Suppressor macrophage treated with lipopolysaccharide for 4 hours (primary cell): ENCODE measurements at regions not wholly inside any gene's neighbourhood (a gene's known extent, or its start where the extent isn't known, plus 50 kb on each side); places are given as distances from the start of the nearest gene placed in this dataset.
"Not testable (repeated sequence)": the region's sequence is repeated elsewhere in the genome, so short reads cannot be mapped to it uniquely, and the experiment has no call there.

Experiments
- DNase-seq: peaks from one replicate; pipeline ENCODE4 v3.0.0-alpha.2; 2020

- no peak for DNase-seq
Measured at GRCh38 chr5:72649449-72649848, 142.2 kb upstream of the ZNF366 start.

- no peak for DNase-seq
Measured at GRCh38 chr5:72648480-72648879, 141.3 kb upstream of the ZNF366 start.

- no peak for DNase-seq
Measured at GRCh38 chr5:72647806-72648205, 140.6 kb upstream of the ZNF366 start.

- DNase-seq, result no peak
Measured at GRCh38 chr5:72646246-72646866, 139.1 kb upstream of the ZNF366 start.

- DNase-seq, result no peak
Measured at GRCh38 chr5:72645064-72645846, 138.0 kb upstream of the ZNF366 start.

- DNase-seq, result no peak
Measured at GRCh38 chr5:72644296-72644695, 137.1 kb upstream of the ZNF366 start.

GRCh38 chr5:72641164-72641563 lies 134.0 kb upstream of the ZNF366 start:
- no peak for DNase-seq

- no peak for DNase-seq
Measured at GRCh38 chr5:72637058-72637457, 129.8 kb upstream of the ZNF366 start.

- not testable (repeated sequence) for DNase-seq
Measured at GRCh38 chr5:72636565-72636964, 129.4 kb upstream of the ZNF366 start.

- DNase-seq, result no peak
Measured at GRCh38 chr5:72634444-72634843, 127.2 kb upstream of the ZNF366 start.

- DNase-seq, result no peak
Measured at GRCh38 chr5:72633649-72634048, 126.4 kb upstream of the ZNF366 start.

GRCh38 chr5:72633041-72633445 lies 125.8 kb upstream of the ZNF366 start:
- no peak for DNase-seq

- DNase-seq, result no peak
Measured at GRCh38 chr5:72630721-72631120, 123.5 kb upstream of the ZNF366 start.

GRCh38 chr5:72630081-72630480 lies 122.9 kb upstream of the ZNF366 start:
- no peak for DNase-seq

- DNase-seq, result peak; percentile 9
Measured at GRCh38 chr5:72628771-72629371, 121.7 kb upstream of the ZNF366 start.

- DNase-seq, result no peak
Measured at GRCh38 chr5:72625332-72625731, 118.1 kb upstream of the ZNF366 start.

- DNase-seq, result no peak
Measured at GRCh38 chr5:72624641-72625236, 117.5 kb upstream of the ZNF366 start.

GRCh38 chr5:72623936-72624335 lies 116.7 kb upstream of the ZNF366 start:
- no peak for DNase-seq

- DNase-seq, result no peak
Measured at GRCh38 chr5:72623323-72623722, 116.1 kb upstream of the ZNF366 start.

GRCh38 chr5:72622170-72622760 lies 115.1 kb upstream of the ZNF366 start:
- no peak for DNase-seq

- DNase-seq, result no peak
Measured at GRCh38 chr5:72621576-72621975, 114.4 kb upstream of the ZNF366 start.

- no peak for DNase-seq
Measured at GRCh38 chr5:72619677-72620076, 112.5 kb upstream of the ZNF366 start.

GRCh38 chr5:72619251-72619650 lies 112.0 kb upstream of the ZNF366 start:
- DNase-seq, result no peak
